Inflammatory macrophage treated with lipopolysaccharide for 1 hour (primary cell): ENCODE measurements at regions not wholly inside any gene's neighbourhood (a gene's known extent, or its start where the extent isn't known, plus 50 kb on each side); places are given as distances from the start of the nearest gene placed in this dataset.

ENCODE experiments used
- DNase-seq, 2 donors: peaks; one replicate each; pipeline ENCODE4 v3.0.0-alpha.2; 2020 to 2022

DNA sequence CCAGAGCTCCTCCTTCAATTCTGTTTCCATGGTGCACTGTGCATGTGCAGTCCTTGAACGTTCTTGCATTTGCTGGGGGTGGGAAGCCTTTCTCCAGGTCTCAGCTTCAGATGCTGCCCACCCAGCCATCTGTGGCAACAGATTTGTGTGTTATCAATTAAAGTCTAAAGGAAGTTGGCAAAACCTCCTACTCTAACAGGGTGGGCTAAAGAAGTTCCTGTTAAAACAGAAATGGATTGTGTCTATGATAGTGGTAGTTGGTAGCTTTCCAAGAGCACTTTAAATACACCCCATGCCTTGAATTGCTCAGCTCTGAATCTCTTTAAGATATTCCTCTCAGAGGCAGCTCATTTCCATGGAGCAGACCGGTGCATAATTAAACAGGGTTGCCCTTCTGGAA, 488.0 kb upstream of the SUCLG2 start:
- no peak for DNase-seq

DNA sequence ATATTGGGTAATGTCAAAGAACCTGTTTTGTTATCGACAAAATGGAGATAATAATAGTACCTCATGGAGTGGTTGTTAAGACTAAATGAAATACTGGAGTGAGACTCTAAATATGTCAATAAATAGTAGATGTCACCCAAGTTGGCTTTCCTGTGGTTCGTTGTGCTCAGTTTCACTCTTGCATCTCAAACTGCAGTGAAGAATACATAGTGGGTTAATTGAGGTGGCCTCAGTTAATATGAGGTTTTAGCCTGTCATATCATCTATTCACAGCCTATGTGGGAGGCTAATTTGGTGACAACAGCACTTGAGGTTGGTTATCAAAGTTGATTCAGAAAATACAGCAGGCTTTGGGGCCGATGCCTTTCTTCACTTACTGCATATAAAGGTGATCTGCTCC, 485.5 kb upstream of the SUCLG2 start:
- DNase-seq, result no peak

DNA sequence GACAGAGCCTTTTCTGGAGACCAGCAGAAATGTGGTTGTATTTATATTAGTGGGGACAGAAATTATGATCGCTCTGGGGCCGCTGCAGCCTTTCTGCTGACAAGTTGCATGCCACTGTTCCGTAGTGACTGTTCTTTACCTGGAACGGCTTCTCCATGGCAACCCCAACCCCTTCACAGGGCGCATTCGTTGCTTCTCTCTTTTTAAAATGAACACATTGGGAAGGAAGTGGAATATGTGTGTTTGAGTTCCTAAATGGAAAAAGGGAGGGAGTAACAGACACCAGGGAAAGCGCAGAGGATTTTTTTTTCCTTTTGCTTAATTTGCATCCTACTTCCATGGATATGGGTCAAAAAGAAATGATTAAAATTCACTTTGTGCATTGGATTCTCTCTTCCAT, 482.0 kb upstream of the SUCLG2 start:
- no peak for DNase-seq

DNA sequence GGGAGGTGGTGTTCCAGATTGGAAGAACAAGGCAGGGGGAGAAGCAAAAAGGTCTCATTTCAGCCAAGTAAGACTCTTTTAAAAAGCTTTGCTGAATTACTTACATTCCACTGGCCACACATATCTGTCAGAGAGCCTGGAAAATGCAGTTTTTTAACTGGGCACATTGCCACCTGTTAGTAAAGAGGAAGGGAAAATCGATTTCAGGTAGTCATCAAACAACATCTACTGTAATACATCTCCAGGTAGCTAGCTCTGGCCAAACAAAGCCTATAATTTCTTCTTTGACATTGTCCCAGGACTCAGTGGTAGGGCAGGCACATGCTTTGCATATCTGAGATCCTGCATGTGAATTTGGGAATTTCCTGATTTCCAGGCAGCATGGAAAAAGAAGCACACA, 480.7 kb upstream of the SUCLG2 start:
- DNase-seq, result no peak

DNA sequence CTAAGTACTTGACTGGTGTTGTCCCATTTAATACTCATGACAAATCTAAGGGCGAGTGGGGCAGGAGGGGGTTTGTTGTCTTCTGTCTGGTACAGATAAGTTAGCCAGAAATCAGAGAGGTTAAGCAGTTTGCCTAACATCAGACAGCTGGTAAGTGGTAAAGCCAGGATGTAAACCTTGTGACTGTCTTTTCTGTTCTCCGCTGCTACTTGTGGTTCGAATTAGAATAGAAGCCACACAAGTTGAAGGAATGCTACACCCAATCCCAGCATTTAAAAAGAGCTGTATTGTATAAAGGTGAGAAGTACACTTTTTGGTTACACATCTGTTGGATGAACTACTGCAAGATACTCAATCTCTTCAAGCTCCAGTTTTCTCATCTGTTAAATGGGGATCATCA, 474.7 kb upstream of the SUCLG2 start:
- DNase-seq, result no peak

DNA sequence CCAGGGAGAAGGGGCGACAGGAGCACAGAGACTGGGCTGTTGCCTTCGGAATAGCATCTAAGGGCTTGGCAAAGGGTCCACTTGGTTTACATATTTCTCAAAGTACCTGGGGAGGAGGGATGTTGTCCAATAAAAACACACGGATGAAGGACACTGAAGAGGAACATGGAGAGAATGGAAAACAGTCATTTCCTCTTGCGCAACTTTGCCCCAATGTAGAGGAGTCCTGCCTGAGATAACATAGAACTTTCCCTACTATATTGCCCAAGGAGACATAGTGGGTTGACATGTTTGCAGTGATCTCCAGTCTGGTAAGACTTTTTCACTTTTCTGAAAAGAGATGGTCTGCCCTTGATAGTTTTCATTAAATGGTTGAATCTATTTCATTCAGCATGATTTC, 468.8 kb upstream of the SUCLG2 start:
- DNase-seq, result no peak

DNA sequence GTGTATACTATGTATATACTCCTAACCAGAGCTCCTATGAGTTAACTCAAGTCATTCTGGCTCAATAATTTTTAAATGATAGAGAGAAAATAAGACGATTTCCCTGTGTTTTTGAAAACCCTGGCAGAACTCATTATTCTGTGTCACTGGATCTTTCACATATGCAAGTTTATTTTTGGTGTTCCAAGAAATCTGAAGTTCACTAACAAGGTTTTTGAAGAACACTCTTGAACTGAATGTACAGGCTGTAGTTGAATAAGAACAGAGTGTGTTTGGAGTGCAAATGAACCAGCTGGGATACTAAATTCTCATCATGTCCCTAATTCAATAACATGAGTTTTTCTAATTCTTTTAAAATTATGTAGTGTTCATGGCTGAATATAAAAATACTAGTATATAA, 466.9 kb upstream of the SUCLG2 start:
- no peak for DNase-seq

DNA sequence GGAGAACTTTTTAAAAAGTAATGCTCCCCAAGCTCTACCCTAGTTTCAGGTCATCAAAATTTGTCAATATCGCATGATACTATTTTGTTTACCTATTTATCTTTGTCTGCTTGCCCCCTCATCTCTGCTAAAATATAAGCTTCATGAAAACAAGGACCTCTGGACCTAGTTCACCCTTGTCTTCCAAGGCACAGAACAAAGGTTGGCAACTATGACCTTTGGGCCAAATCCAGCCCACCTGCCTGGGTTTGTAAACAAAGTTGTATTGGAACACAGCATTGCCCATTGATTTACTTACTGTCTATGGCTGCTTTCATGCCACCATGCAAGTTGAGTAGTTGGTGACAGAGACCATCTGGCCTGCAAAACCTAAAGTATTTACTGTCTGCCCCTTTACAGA, 462.2 kb upstream of the SUCLG2 start:
- no peak for DNase-seq

DNA sequence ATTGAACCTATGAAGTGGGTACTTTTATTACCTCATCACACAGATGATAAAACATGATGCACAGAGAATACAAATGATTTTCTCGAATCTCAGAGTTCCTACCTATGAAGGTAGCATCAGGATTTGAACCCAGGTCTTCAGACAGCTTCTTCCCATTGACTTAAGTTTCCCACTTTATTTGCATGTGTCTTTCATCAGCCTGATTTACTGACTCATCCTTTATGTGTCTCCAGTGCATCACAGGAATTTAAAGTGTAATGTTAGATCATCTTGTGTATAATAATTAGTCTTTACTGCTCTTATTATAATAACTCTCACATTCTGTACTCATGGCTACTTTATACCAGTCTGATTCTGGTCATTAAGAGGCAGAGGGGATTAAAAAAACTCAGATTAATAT, 449.4 kb upstream of the SUCLG2 start:
- no peak for DNase-seq

DNA sequence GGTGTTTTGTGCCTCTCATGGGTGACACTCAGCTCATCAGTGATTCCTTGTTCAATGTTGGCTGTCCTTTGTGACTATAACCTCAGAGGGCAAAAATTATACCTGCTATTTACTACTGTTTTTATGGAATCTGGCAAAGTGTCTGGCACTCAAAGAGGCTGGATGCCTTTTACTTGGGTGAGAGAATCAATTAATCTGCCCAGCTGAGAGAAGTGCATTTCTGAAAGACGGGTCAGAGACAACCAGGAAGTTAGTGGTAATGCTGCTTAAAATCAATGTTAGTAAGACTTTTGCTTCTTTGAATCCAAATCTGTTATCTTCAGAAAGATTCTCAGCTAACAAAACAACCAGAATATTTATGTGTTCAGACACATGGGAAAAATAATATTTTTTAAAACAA, 436.2 kb upstream of the SUCLG2 start:
- DNase-seq, result no peak

DNA sequence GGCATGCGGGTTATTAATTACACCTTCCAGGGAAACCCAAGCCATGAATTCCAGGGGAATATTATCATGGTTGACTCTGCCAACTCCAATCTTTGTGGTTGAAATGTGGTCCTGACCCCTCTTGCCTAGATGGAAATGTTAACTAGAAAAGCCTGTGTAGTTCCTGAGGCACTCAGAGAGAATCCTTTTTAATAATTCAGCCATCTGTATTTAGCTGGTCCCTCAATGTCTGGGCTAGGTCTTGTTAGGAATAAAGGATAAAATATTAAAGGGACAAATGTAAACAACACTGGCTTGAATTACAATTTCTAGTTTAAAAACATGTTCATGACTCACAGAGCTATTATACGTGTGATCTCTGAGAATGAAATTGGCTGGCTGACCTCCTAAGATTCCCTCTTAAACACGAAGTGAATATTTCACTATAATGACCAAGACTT, 435.2 kb upstream of the SUCLG2 start:
- DNase-seq, result no peak

DNA sequence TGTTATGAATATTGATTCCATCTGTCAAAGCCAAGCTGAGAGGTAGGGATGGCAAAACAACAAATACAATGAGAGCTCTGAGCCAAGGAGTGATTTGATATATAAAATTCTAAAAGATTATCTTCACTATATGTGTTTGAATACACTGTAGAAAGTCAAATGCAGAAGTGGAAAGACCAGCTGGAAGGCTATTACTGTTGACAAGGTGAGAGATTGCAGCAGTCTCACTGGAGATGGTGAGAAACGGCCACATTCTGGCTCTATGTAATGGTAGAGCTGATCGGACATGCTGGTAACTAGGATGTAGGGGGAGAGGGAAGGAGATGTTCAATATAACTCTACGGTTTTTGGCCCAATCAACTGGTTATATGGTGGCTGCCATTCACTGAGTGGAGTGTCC, 434.2 kb upstream of the SUCLG2 start:
- DNase-seq, result no peak

DNA sequence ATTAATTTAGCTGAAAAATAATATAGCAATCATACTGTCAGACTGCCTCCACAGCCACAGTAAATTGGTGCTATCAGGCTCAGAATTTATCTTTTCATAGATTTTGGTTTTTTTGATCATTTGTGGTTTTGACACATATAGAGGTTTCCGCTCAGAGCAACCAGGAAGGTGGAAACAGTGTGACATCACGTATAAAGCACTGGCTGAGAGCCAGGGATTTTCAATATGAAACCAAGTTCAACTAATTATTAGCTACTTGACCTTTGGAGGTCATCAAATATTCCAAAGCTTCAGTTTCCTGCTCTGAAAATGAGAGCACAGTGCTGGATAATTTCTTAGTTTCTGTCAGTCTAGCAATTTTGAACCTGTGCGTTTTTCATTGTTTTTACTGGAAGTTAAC, 433.8 kb upstream of the SUCLG2 start:
- DNase-seq, result no peak

DNA sequence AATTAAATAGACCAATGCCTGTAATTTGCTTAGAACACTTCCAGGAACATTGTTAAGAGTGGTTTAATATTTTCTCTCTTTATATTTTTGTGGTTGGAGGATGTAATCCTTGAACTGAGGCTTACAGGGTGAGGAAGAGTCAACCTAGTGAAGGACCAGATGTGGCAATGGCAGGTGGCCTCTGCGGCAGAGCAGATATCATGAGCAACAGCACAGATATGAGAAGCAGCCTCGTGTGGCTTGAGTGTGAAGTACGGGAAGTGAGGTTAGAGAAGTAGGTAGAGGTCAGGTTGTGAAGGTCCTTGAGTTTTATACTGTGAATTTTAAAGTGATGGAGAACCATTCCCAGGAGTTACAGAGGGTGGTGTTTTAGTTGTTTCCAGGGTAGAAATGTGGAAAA, 417.6 kb upstream of the SUCLG2 start:
- no peak for DNase-seq

DNA sequence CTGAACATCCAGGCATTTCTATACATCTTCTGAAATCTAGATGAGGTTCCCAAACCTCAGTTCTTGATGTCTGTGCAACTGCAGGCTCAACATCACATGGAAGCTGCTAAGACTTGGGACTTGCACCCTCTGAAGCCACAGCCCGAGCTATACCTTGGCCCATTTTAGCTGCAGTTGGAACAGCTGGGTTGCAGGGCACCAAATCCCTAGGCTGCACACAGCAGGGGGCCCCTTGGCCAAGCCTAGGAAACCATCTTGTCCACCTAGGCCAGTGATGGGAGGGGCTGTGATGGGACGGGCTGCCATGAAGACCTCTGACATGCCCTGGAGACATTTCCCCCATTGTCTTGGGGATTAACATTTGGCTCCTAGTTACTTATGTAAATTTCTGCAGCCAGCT, 415.8 kb upstream of the SUCLG2 start:
- DNase-seq, result no peak

DNA sequence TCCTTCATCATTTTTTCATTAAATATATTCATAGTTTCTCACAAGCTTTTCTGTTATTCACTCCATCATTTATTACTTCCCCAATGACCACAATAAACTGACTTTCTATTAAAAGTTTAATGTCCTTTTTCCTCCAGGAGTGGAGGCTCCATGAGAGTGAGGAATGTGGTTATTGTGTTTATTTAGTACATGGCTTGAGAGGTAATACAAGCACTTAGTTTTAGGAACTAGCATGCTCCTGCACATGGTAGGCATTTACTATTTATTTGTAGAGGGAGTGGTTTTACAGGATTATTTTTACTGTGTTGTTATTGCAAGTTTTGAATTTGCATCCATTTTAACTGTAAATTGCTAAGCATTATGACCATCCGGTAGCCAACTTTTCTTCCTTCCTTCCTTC, 412.9 kb upstream of the SUCLG2 start:
- DNase-seq, result no peak

DNA sequence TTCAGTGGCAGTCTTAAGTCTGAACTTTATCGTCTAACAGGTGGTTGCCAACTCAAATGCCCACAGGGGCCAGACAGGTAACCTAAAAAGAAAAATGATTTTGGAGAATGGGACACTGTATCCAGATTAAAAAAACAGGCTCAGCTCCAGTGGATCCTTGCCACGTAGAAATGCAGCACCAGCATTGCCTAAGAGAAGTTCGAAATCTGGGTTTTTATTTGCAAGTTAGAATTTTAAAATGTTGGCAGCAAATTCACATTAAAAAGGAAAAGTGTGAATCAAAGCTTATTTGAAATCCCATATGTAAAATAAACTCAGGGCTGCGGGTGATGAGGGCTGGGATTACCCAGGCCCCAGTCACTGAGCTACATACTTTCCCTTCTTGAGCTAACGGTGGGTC, 408.5 kb upstream of the SUCLG2 start:
- no peak for DNase-seq

DNA sequence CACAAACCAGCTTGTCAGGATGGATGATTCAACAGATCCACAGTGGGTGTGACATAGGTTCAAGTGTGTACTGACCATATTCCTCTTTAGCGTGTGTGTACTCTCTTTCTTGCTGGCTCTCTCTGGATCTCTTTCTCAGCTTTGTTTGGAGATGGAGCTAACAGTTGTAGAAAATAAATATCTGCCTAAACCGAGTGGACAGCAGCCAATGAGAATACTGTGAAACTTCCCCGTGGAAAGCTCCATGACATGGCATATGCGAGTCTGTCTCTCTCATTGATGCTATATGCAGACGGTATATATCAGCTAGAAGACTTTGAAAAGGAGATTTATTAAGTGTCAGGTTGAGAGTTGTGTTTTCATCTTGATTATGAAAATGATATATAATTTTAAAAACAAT, 406.5 kb upstream of the SUCLG2 start:
- DNase-seq, result no peak

DNA sequence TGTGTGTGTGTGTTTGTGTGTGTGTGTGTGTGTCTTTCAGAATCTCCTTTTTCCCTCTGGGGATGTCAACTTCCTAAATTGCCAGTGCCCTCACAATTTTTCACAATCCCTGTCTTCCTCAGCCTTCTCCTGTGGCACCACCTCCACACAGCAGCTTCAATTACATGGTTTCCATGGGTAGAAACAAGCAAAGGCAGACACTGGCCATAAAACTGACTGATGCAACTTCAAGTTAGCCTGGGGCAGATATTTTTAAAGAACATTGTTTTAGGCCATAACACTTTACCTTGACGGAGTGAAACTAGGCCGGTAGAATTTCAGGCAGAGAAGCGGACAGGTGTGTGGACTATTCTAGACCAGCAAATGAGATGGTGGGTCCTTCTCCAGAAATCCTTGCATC, 405.8 kb upstream of the SUCLG2 start:
- no peak for DNase-seq

DNA sequence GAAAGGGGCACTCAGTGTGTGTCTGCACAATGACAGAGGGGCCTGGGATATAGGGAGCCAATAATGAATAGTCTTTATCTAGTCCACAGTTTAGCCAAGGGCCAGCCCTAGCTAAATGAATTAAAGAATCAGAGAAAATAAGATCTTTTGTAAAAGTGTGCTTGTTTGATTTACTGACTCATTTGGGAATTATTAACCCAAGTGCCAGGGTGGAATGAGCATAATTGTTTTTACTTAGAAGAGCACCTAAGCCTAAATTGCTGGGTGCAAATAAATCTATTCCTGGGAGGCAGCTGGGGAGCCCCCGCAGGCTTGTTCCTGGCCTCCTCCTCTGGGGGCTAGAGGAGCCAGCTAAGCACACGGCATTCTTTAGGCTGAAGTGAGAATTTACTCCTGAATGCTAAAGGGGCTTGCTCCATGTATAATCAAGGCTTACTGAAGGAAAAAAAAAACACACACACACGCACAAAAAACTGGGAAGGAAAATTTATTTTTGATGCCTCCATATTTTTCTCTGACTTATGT, 405.3 kb upstream of the SUCLG2 start:
- DNase-seq, result no peak

DNA sequence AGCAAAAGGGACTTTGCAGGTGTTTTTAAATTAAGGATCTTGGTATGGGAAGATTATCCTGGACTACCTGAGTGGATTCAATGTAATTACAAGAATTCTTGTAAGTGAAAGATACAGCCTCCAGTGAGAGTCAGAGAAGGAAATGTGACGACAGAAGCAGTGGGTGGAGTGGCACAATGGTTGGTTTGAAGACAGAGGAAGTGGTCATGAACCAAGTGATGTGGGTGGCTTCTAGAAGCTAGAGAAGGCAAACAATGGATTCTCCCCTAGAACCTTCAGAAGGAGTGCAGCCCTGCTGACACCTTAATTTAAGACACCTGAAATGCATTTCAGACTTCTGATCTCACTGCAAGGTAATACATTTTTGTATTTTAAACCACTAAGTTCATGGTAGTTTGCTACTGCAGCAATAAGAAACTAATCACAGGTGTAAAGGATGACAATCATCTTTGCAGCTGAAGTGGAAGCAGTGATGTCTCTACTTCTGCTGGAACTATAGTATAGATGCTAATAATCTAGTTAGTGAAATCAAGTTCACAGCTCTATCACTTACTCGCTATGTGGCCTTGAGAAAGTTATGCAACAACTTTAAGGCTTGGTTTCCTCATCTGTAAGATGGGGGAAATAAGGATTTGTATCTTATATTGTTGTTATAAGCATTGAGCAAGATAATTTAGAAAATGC, 403.4 kb upstream of the SUCLG2 start:
- DNase-seq, result peak; percentile 0 to 5

DNA sequence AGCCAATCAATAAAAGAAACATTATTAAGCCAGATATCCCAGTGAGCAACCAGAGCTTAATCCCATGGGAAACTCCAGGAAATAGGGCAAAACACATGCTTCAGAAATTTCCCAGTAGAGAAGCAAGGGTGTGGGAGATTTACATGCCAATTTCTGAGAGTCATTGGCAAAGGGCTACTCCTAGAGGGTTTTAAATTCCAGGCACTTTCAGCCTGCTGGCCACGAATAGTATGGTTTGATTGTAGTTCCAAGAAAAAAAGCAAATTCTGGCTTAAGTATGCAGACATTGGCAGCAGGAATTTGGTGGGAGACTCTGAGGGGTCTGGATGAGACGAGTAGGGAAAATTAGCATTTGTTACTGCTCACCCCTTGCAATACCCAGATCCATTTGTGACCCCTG, 402.1 kb upstream of the SUCLG2 start:
- no peak for DNase-seq

DNA sequence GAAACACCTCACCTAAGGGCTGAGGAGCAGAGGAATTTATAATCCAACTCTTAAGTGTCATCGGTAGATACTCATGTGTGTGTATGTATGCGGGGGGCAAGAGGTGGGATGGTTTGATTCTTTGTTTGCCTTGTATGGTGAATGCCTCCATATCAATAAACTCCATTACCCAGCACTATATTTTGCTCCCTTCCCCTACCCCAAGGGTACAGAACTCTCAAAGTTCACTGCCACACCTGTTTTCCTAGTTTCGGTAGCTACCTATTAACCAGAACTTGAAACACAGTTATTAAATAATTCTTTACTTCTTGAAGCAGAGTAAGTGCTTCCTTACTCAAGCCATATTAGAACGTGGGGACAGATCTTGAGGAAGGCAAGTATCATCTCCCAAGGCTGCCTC, 400.8 kb upstream of the SUCLG2 start:
- DNase-seq, result no peak

DNA sequence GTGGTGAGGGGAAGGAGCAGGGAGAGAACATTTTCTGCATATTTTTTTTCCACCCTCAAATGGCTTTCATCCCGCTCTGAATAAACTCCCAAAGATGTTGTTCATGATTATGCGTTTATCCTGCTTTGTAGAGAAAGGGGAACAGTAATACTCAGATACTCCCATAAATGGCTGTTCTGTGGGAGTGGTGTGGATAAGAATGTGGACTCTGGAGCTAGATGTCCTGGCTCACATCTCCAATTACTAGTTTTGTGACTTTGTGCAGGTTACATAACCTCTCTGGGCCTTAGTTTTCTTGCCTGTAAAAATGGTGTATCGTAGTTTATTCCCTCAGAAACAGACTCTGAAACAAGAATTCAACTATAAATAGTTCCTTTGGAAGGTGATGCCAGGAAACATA, 395.4 kb upstream of the SUCLG2 start:
- DNase-seq, result no peak

DNA sequence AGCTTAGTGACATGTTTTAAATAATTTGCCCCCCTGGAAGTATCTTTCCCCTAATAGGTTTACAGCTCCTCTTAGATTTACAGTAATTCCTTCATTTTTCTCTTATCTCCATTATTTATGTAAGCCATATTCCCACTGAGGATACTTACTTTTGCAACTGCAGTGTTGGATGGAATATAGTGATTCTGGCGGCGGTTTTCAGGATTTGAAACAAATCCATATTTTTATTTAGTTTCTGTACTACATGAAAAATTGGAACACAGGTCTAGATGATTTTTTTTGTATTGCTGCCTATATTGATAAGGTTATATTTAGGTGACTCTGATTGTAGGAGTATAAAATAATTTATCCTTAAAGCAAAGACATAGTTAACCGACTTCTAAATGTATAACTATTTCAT, 391.6 kb upstream of the SUCLG2 start:
- no peak for DNase-seq

DNA sequence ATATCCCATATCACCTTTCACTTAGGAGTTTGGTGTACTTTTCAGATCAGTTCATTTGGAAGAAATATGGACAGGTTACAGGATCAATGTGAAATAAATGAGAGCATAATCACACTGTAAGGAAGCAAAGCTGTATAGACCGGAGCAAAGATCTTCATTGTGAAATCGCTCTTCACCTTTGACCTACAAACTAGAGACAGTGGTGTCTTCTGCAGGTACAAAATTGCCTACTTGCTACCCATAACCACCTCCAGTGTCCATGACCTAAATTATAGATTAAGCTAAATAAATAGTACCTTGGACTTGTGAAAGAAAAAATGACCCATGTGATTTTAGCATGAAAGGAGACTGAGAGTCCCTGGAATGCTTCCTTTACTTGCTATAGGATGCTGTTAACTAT, 379.5 kb upstream of the SUCLG2 start:
- DNase-seq, result no peak
